ENCODE measurements at regions not wholly inside any gene's neighbourhood (a gene's known extent, or its start where the extent isn't known, plus 50 kb on each side); places are given as distances from the start of the nearest gene placed in this dataset.

- no peaks in the 10 kb centered on the region for H3K79me2 ChIP-seq (ENCODE audit: control insufficient read depth, insufficient read depth, low read length)
- ATAC-seq, result no peak
Observed at GRCh38 chr1:148310807-148311206, 158.7 kb upstream of the NBPF11 start.

More at GRCh38 chr1:148310807-148311206, 158.7 kb upstream of the NBPF11 start:
- POLR2A ChIA-PET, result interaction anchor here (0.6 kb wide), 1 partner anchor 24 kb away, joined by 3 read pairs; no protein-coding TSS in a partner anchor
- intact Hi-C loops (cut with micrococcal nuclease) (no loop called here), in situ Hi-C loops (cut with MboI) (no loop called here)
- peaks cover 8 to 22% of the 10 kb centered on the region in 2 experiments for H3K27me3 ChIP-seq (ENCODE audit: control insufficient read depth in 2 of 2, insufficient read depth in 2 of 2, low read length in 2 of 2)
- no peak for FAIRE-seq
- H3K27ac ChIP-seq (ENCODE audit: extremely low read depth, low read depth, low read length), result no peak overlapping the region
- CTCF ChIA-PET (ENCODE audit: low intra/inter-chr PET ratio), result no interaction called here
- DNase-seq (ENCODE audit: extremely low read depth in 1 of 4, low spot score in 3 of 4), result no peak
- BruUV-seq (replicated peaks), result no TSS peak
- H3K4me3 ChIP-seq, result no peak overlapping the region
- no peaks in the 10 kb centered on the region for H3K9me1 ChIP-seq (ENCODE audit: control insufficient read depth, insufficient read depth, low read length)
- 0 out of 2 replicates have a peak, but pooled peaks cover 6% of the 10 kb centered on the region for H3K9me3 ChIP-seq (replicated peaks; ENCODE audit: control insufficient read depth, insufficient read depth, low read depth, low read length)
- H3K4me1 ChIP-seq (replicated peaks in 1 of 2; ENCODE audit: control insufficient read depth in 2 of 2, insufficient read depth in 2 of 2, low read length in 2 of 2), result peaks cover 0 to 4% of the 10 kb centered on the region in 2 experiments; a peak in 3 of 5 replicates
- H2AFZ ChIP-seq (ENCODE audit: low read depth, low read length), result no peak overlapping the region
- no peaks in the 10 kb centered on the region for H4K20me1 ChIP-seq (replicated peaks; ENCODE audit: control insufficient read depth, insufficient read depth, low read length)
- H3K4me2 ChIP-seq (ENCODE audit: insufficient read depth, low read length), result no peak overlapping the region
- H3K9ac ChIP-seq (ENCODE audit: insufficient read depth in 1 of 2, low read depth in 2 of 2, low read length in 2 of 2), result no peak overlapping the region
- TF ChIP-seq CEBPG (CRISPR knock-in tag; IDR thresholded peaks at IDR 0.05), result no peak
- peak; percentile 47 to 76 for TF ChIP-seq CEBPG (tag; conservative IDR thresholded peaks at IDR 0.05 in 1 of 2, IDR thresholded peaks at IDR 0.05 in 1 of 2)
- TF ChIP-seq CEBPB (tag; IDR thresholded peaks at IDR 0.05), result peak; percentile 82
- TF ChIP-seq E2F6 (IDR thresholded peaks at IDR 0.05; ENCODE audit: borderline replicate concordance in 1 of 2, extremely low read depth in 1 of 2, insufficient read depth in 1 of 2, insufficient read length in 1 of 2, low read depth in 1 of 2, low read length in 1 of 2, poor library complexity in 1 of 2, severe bottlenecking in 1 of 2), result no peak
- TF ChIP-seq HOMEZ (CRISPR knock-in tag; IDR thresholded peaks at IDR 0.05), result no peak
- TF ChIP-seq THRB (CRISPR knock-in tag; conservative IDR thresholded peaks at IDR 0.05), result no peak
- TF ChIP-seq POLR3G (IDR thresholded peaks at IDR 0.05; ENCODE audit: extremely low read depth, insufficient read length, insufficient replicate concordance), result no peak
- TF ChIP-seq NFXL1 (CRISPR knock-in tag; IDR thresholded peaks at IDR 0.05), result no peak
- TF ChIP-seq PRDM10 (IDR thresholded peaks at IDR 0.05; ENCODE audit: partially characterized antibody), result no peak
- no peak for TF ChIP-seq NR3C1 (CRISPR knock-in tag; IDR thresholded peaks at IDR 0.05)
- TF ChIP-seq NCOR1 (IDR thresholded peaks at IDR 0.05), result no peak
- no peaks in the 10 kb centered on the region for H3K36me3 ChIP-seq (ENCODE audit: control insufficient read depth, insufficient read depth, low read length)

Data from K562 (cell line).